ENCODE measurements at regions not wholly inside any gene's neighbourhood (a gene's known extent, or its start where the extent isn't known, plus 50 kb on each side); places are given as distances from the start of the nearest gene placed in this dataset.

GRCh38 chr5:85077581-85077980 is 692.9 kb upstream of the EDIL3 start:
- no peak overlapping the region for H3K4me3 ChIP-seq (ENCODE audit: low read depth, low read length)
- DNase-seq (ENCODE audit: low read depth), result no peak
- TF ChIP-seq CTCF (IDR thresholded peaks at IDR 0.05; ENCODE audit: control insufficient read depth, extremely low read depth, insufficient read depth), result peak; percentile 9; the same call in 1 of the 2 replicates

GRCh38 chr5:85096421-85096820 is 711.7 kb upstream of the EDIL3 start:
- no peak overlapping the region for H3K4me3 ChIP-seq (ENCODE audit: low read depth, low read length)
- DNase-seq (ENCODE audit: low read depth), result no peak
- TF ChIP-seq CTCF (IDR thresholded peaks at IDR 0.05; ENCODE audit: control insufficient read depth, extremely low read depth, insufficient read depth), result no peak

- no peak for DNase-seq (ENCODE audit: low read depth)
- no peak overlapping the region for H3K4me3 ChIP-seq (ENCODE audit: low read depth, low read length)
- no peak for TF ChIP-seq CTCF (IDR thresholded peaks at IDR 0.05; ENCODE audit: control insufficient read depth, extremely low read depth, insufficient read depth)
Observed at GRCh38 chr5:85108471-85108870, 723.8 kb upstream of the EDIL3 start.

- TF ChIP-seq CTCF (IDR thresholded peaks at IDR 0.05; ENCODE audit: control insufficient read depth, extremely low read depth, insufficient read depth), result no peak
- no peak overlapping the region for H3K4me3 ChIP-seq (ENCODE audit: low read depth, low read length)
- DNase-seq (ENCODE audit: low read depth), result no peak
Observed at GRCh38 chr5:85109616-85110015, 724.9 kb upstream of the EDIL3 start.

- DNase-seq (ENCODE audit: low read depth), result no peak
- TF ChIP-seq CTCF (IDR thresholded peaks at IDR 0.05; ENCODE audit: control insufficient read depth, extremely low read depth, insufficient read depth), result no peak
Observed at GRCh38 chr5:85132269-85132668, 747.6 kb upstream of the EDIL3 start.

GRCh38 chr5:85140471-85140870 is 755.8 kb upstream of the EDIL3 start:
- TF ChIP-seq CTCF (IDR thresholded peaks at IDR 0.05; ENCODE audit: control insufficient read depth, extremely low read depth, insufficient read depth), result no peak
- no peak for DNase-seq (ENCODE audit: low read depth)

More at GRCh38 chr5:85132269-85132668, 747.6 kb upstream of the EDIL3 start:
- H3K4me3 ChIP-seq (ENCODE audit: low read depth, low read length), result no peak overlapping the region

GRCh38 chr5:85143138-85143537 is 758.5 kb upstream of the EDIL3 start:
- H3K4me3 ChIP-seq (ENCODE audit: low read depth, low read length), result no peak overlapping the region
- no peak for DNase-seq (ENCODE audit: low read depth)
- no peak for TF ChIP-seq CTCF (IDR thresholded peaks at IDR 0.05; ENCODE audit: control insufficient read depth, extremely low read depth, insufficient read depth)

More at GRCh38 chr5:85140471-85140870, 755.8 kb upstream of the EDIL3 start:
- H3K4me3 ChIP-seq (ENCODE audit: low read depth, low read length), result no peak overlapping the region

All from LNCaP clone FGC (cell line).